H9 (cell line): ENCODE measurements at regions not wholly inside any gene's neighbourhood (a gene's known extent, or its start where the extent isn't known, plus 50 kb on each side); places are given as distances from the start of the nearest gene placed in this dataset.

Experiments
- DNase-seq: peaks from one replicate; pipeline ENCODE4 v3.0.0-alpha.2; 2017
- H2AFZ ChIP-seq: one replicate; pipeline ENCODE4 v1.6.1; 2013; ENCODE audit warnings: mild to moderate bottlenecking, low read length, control low read depth, moderate library complexity
- H2AK5ac ChIP-seq: 2 replicates; pipeline ENCODE4 v1.6.1; 2013; ENCODE audit warnings: low read length, control low read depth, mixed read lengths; ENCODE audit not compliant: insufficient read length
- H2BK120ac ChIP-seq: one replicate; pipeline ENCODE4 v1.6.1; 2013; ENCODE audit warnings: low read depth, mild to moderate bottlenecking, low read length, control low read depth, inconsistent platforms; ENCODE audit not compliant: poor library complexity, severe bottlenecking
- H2BK12ac ChIP-seq: 2 replicates; pipeline ENCODE4 v1.6.1; 2013; ENCODE audit warnings: low read length, control low read depth, mixed read lengths, low read depth; ENCODE audit not compliant: insufficient read length
- H2BK15ac ChIP-seq: 2 replicates; pipeline ENCODE4 v1.6.1; 2013; ENCODE audit warnings: low read depth, low read length, control low read depth
- H2BK20ac ChIP-seq: one replicate; pipeline ENCODE4 v1.6.1; 2013; ENCODE audit warnings: low read depth, mild to moderate bottlenecking, low read length, control low read depth, inconsistent platforms; ENCODE audit not compliant: poor library complexity, severe bottlenecking
- H2BK5ac ChIP-seq: 2 replicates; pipeline ENCODE4 v1.6.1; 2013; ENCODE audit warnings: low read length, control low read depth, mixed read lengths; ENCODE audit not compliant: insufficient read length
- H3K14ac ChIP-seq: 2 replicates; pipeline ENCODE4 v1.6.1; 2013; ENCODE audit warnings: low read length, control low read depth; ENCODE audit not compliant: insufficient read depth
- H3K18ac ChIP-seq: 2 replicates; pipeline ENCODE4 v1.6.1; 2013; ENCODE audit warnings: low read depth, mild to moderate bottlenecking, mixed read lengths, low read length, control low read depth; ENCODE audit not compliant: insufficient read length
- H3K23ac ChIP-seq: 2 replicates; pipeline ENCODE4 v1.6.1; 2013; ENCODE audit warnings: low read length, control low read depth, mixed read lengths, low read depth; ENCODE audit not compliant: insufficient read length
- H3K23me2 ChIP-seq: 2 replicates; pipeline ENCODE4 v1.6.1; 2013; ENCODE audit warnings: low read depth, mild to moderate bottlenecking, mixed read lengths, low read length, control low read depth; ENCODE audit not compliant: insufficient read length, poor library complexity, severe bottlenecking
- H3K27ac ChIP-seq: 2 replicates; pipeline ENCODE4 v1.5.1; 2013; ENCODE audit warnings: low read length, control low read depth, mixed read lengths, low read depth; ENCODE audit not compliant: insufficient read length
- H3K27me3 ChIP-seq: 2 replicates; pipeline ENCODE4 v1.6.1; 2013; ENCODE audit warnings: low read length, control low read depth, inconsistent platforms; ENCODE audit not compliant: insufficient read depth
- H3K4ac ChIP-seq: 2 replicates; pipeline ENCODE4 v1.6.1; 2013; ENCODE audit warnings: low read depth, mild to moderate bottlenecking, control low read depth, inconsistent platforms, low read length, moderate library complexity
- H3K4me1 ChIP-seq: 2 replicates; pipeline ENCODE4 v1.6.1; 2013; ENCODE audit warnings: low read length, control low read depth, inconsistent platforms; ENCODE audit not compliant: insufficient read depth
- H3K4me2 ChIP-seq: 2 replicates; pipeline ENCODE4 v1.6.1; 2013; ENCODE audit warnings: low read length, control low read depth, mixed read lengths; ENCODE audit not compliant: insufficient read length, insufficient read depth
- H3K56ac ChIP-seq: 2 replicates; pipeline ENCODE4 v1.6.1; 2013; ENCODE audit warnings: low read depth, mild to moderate bottlenecking, mixed read lengths, low read length, control low read depth; ENCODE audit not compliant: insufficient read length
- H3K79me1 ChIP-seq: 2 replicates; pipeline ENCODE4 v1.6.1; 2013; ENCODE audit warnings: low read depth, mild to moderate bottlenecking, moderate library complexity, low read length, control low read depth, inconsistent platforms; ENCODE audit not compliant: insufficient read depth, poor library complexity, severe bottlenecking
- H3K79me2 ChIP-seq: 2 replicates; pipeline ENCODE4 v1.6.1; 2013; ENCODE audit warnings: low read length, control low read depth, inconsistent platforms; ENCODE audit not compliant: insufficient read depth
- H3K9ac ChIP-seq: 2 replicates; pipeline ENCODE4 v1.6.1; 2013; ENCODE audit warnings: low read length, control low read depth, mixed read lengths; ENCODE audit not compliant: insufficient read length; ENCODE audit errors: extremely low read depth
- H3K9me3 ChIP-seq: one replicate; pipeline ENCODE4 v1.6.1; 2013; ENCODE audit warnings: low read depth, low read length, inconsistent platforms; ENCODE audit not compliant: control insufficient read depth
- H3T11ph ChIP-seq: one replicate; pipeline ENCODE4 v1.6.1; 2013; ENCODE audit warnings: mild to moderate bottlenecking, low read length, control low read depth, inconsistent platforms
- H4K20me1 ChIP-seq: one replicate; pipeline ENCODE4 v1.6.1; 2013; ENCODE audit not compliant: control insufficient read depth, insufficient read length, insufficient read depth
- H4K5ac ChIP-seq: 2 replicates; pipeline ENCODE4 v1.6.1; 2013; ENCODE audit warnings: low read depth, mild to moderate bottlenecking, mixed read lengths, low read length, control low read depth; ENCODE audit not compliant: insufficient read length
- H4K8ac ChIP-seq: replicated peaks from 2 replicates; pipeline ENCODE4 v1.6.1; 2013; ENCODE audit warnings: low read length, control low read depth, mixed read lengths, low read depth; ENCODE audit not compliant: insufficient read length
- H4K91ac ChIP-seq: 2 replicates; pipeline ENCODE4 v1.6.1; 2013; ENCODE audit warnings: low read depth, mild to moderate bottlenecking, moderate library complexity, mixed read lengths, low read length, control low read depth; ENCODE audit not compliant: insufficient read length
- H3K27ac Mint-ChIP-seq, 3 experiments: 2 replicates in 2 of 3; 3 replicates in 1 of 3; pipeline ENCODE4 v1.8.0; 2020 to 2021; ENCODE audit warnings: mixed read lengths in 3 of 3, mild to moderate bottlenecking in 1 of 3, moderate library complexity in 1 of 3
- H3K27me3 Mint-ChIP-seq: 2 replicates; pipeline ENCODE4 v1.8.0; 2021; ENCODE audit warnings: low read depth, mild to moderate bottlenecking, moderate library complexity, mixed read lengths
- H3K36me3 Mint-ChIP-seq, 3 experiments: 2 replicates in 2 of 3; 3 replicates in 1 of 3; pipeline ENCODE4 v1.8.0; 2020 to 2021; ENCODE audit warnings: low read depth in 3 of 3, mixed read lengths in 3 of 3; ENCODE audit not compliant: insufficient read depth in 1 of 3
- H3K4me1 Mint-ChIP-seq, 2 experiments: 2 replicates each; pipeline ENCODE4 v1.8.0; 2020; ENCODE audit warnings: mixed read lengths in 2 of 2
- H3K4me3 Mint-ChIP-seq, 2 experiments: 2 replicates in 1 of 2; 3 replicates in 1 of 2; pipeline ENCODE4 v1.8.0; 2020 to 2021; ENCODE audit warnings: mild to moderate bottlenecking in 2 of 2, mixed read lengths in 2 of 2, moderate library complexity in 1 of 2
- H3K9me3 Mint-ChIP-seq, 2 experiments: 2 replicates in 1 of 2; 3 replicates in 1 of 2; pipeline ENCODE4 v1.8.0; 2020; ENCODE audit warnings: mild to moderate bottlenecking in 2 of 2, mixed read lengths in 2 of 2, moderate library complexity in 1 of 2
- CTCF ChIP-seq: fragments of 200-600 bp; sonication (generic); conservative IDR thresholded peaks from 3 replicates; pipeline ENCODE4 v1.8.0; 2021; ENCODE audit warnings: antibody characterized with exemption, mild to moderate bottlenecking
- WGBS: extraction: QIAGEN DNeasy Blood & Tissue Kit; methylation state at CpG from one replicate; pipeline ENCODE4 v1.1.7; 2013; ENCODE audit warnings: missing lambda C conversion rate, low lambda C conversion rate, mixed read lengths; ENCODE audit not compliant: insufficient read length; ENCODE audit errors: extremely low coverage; 5-methylcytosine and 5-hydroxymethylcytosine counted together

GRCh38 chr16:5385811-5386210 lies 288.2 kb upstream of the EEF2KMT start:
- Histone ChIP-seq H3K23me2 (no peaks in the 10 kb centered on the region), H2AFZ (no peak overlapping the region), H3T11ph (no peak overlapping the region), H3K9ac (no peak overlapping the region), H3K9me3 (no peaks in the 10 kb centered on the region), H3K27ac (no peak overlapping the region), H2BK20ac (no peak overlapping the region), H3K4me1 (no peaks in the 10 kb centered on the region), H3K4ac (no peak overlapping the region), H3K79me2 (no peaks in the 10 kb centered on the region), H3K79me1 (no peaks in the 10 kb centered on the region), H2BK5ac (no peak overlapping the region), H3K23ac (no peak overlapping the region), H2AK5ac (no peak overlapping the region), H4K8ac (no peak overlapping the region), H3K4me2 (no peak overlapping the region), H4K5ac (no peak overlapping the region), H3K18ac (no peak overlapping the region), H2BK15ac (no peak overlapping the region), H2BK120ac (no peak overlapping the region), H3K56ac (no peak overlapping the region), H4K91ac (no peak overlapping the region), H2BK12ac (no peak overlapping the region), H3K14ac (no peak overlapping the region), H3K27me3 (no peaks in the 10 kb centered on the region), H4K20me1 (no peaks in the 10 kb centered on the region)
- WGBS = no CpG with 5 or more reads among the region's 3 CpGs
- no peak for TF ChIP-seq CTCF
- H3K4me3 Mint-ChIP-seq = no peak overlapping the region
- no peaks in the 10 kb centered on the region; the same call in 1 of the 2 replicates for H3K27me3 Mint-ChIP-seq
- H3K27ac Mint-ChIP-seq = no peak overlapping the region
- H3K4me1 Mint-ChIP-seq = peaks cover 11 to 20% of the 10 kb centered on the region in 2 experiments
- DNase-seq = no peak
- peaks cover 5 to 6% of the 10 kb centered on the region in 2 experiments; a peak in 4 of 5 replicates for H3K9me3 Mint-ChIP-seq
- H3K36me3 Mint-ChIP-seq = peaks cover 0 to 6% (median 5%) of the 10 kb centered on the region in 3 experiments; a peak in 5 of 7 replicates
